Body of pancreas (tissue), 4 donors: ENCODE measurements at regions not wholly inside any gene's neighbourhood (a gene's known extent, or its start where the extent isn't known, plus 50 kb on each side); places are given as distances from the start of the nearest gene placed in this dataset.

ENCODE experiments used
- POLR2A ChIP-seq, 3 donors: fragments of 450-650 bp; IDR thresholded peaks; one replicate each; pipeline ENCODE4 v1.6.1; 2016; ENCODE audit warnings: antibody characterized with exemption in 3 of 3, mild to moderate bottlenecking in 2 of 3
- TF ChIP-seq, protein P1 (sequence below), 7 experiments: fragments of 450-650 bp in 4 of 7; fragments of 200-600 bp in 3 of 7; sonication (generic) in 3 of 7; IDR thresholded peaks; one replicate each; pipeline ENCODE4 v1.5.1; 2016 to 2019; ENCODE audit warnings: antibody characterized with exemption in 7 of 7

DNA sequence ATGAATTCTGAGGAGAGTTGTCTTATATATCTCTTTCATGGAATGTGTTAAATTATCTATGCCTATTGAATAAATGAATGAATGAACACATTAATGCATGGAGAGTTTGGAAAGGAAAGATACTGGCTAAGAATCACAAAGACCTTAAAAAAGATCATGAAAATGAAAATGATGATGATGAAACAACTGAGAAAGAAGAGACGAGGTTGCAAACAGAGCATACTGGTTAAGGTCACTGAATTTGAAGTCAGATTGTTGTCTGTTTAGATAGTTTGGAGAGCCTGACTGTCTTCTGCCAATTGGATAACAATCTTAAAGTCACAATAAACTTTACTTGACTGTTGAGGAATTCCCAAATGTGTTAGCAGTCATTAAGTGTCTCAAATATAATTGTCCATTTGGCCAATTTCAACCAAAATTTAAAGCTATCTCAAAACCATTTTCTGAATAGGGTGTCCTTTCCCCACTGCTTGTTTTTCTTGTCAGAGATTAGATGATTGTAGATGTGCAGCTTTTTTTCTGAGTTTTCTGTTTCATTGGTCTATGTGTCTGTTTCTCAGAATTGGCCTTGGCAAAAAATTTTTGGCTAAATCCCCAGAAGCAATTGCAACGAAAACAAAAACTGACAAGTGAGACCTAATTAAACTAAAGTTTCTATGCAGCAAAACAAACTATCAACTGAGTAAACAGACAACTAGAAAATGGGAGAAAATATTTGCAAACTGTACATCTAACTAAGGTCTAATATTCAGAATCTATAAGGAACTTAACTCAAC is 132.2 kb downstream of the PTGER3 start:
- no peak for TF ChIP-seq POLR2A (IDR thresholded peaks at IDR 0.05)
- TF ChIP-seq, protein P1, sequence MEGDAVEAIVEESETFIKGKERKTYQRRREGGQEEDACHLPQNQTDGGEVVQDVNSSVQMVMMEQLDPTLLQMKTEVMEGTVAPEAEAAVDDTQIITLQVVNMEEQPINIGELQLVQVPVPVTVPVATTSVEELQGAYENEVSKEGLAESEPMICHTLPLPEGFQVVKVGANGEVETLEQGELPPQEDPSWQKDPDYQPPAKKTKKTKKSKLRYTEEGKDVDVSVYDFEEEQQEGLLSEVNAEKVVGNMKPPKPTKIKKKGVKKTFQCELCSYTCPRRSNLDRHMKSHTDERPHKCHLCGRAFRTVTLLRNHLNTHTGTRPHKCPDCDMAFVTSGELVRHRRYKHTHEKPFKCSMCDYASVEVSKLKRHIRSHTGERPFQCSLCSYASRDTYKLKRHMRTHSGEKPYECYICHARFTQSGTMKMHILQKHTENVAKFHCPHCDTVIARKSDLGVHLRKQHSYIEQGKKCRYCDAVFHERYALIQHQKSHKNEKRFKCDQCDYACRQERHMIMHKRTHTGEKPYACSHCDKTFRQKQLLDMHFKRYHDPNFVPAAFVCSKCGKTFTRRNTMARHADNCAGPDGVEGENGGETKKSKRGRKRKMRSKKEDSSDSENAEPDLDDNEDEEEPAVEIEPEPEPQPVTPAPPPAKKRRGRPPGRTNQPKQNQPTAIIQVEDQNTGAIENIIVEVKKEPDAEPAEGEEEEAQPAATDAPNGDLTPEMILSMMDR (IDR thresholded peaks at IDR 0.05): no peak
